Endothelial cell of umbilical vein (primary cell): ENCODE measurements at regions not wholly inside any gene's neighbourhood (a gene's known extent, or its start where the extent isn't known, plus 50 kb on each side); places are given as distances from the start of the nearest gene placed in this dataset.

ENCODE experiments used
- BruUV-seq: library from RNA; stranded (reverse); fragments of 400-500 nt; replicated peaks from 2 replicates; lab custom pipeline; 2021; lab: Mats Ljungman, UMichigan
- CTCF ChIA-PET: fragments of 300-600, 350-600 bp; sonication (Branson Sonifier 250); formaldehyde crosslinking; loops from one replicate; lab custom pipeline; 2021; ENCODE audit warnings: antibody characterized with exemption, inconsistent platforms; lab: Charles Lee
- POLR2A ChIA-PET: fragments of 300-600, 350-600 bp; sonication (Branson Sonifier 250); formaldehyde crosslinking; loops from one replicate; lab custom pipeline; 2021; ENCODE audit warnings: antibody characterized with exemption, inconsistent platforms; lab: Charles Lee
- DNase-seq: peaks from one replicate; pipeline ENCODE4 v3.0.0-alpha.2; 2011; ENCODE audit warnings: low read depth, low spot score
- FAIRE-seq: peaks from 2 replicates; lab custom pipeline; 2011; peaks lifted over from hg19 to GRCh38; lab: Jason Lieb, UNC
- H2AFZ ChIP-seq: 2 replicates; pipeline ENCODE4 v1.6.0; 2012; ENCODE audit warnings: low read depth, low read length, control low read depth, inconsistent platforms
- H3K27ac ChIP-seq: 2 replicates; pipeline ENCODE4 v1.5.1; 2011; ENCODE audit warnings: low read depth, mild to moderate bottlenecking, control low read depth, low read length, moderate library complexity; ENCODE audit not compliant: insufficient read depth
- H3K27me3 ChIP-seq, 2 experiments: 2 replicates each; pipeline versions ENCODE4 v1.6.0 to v1.6.1; 2011; ENCODE audit warnings: low read length in 2 of 2, mixed read lengths in 1 of 2; ENCODE audit not compliant: control insufficient read depth in 2 of 2, insufficient read depth in 2 of 2
- H3K36me3 ChIP-seq, 2 experiments: 2 replicates in 1 of 2; 3 replicates in 1 of 2; pipeline ENCODE4 v1.5.1; 2011; ENCODE audit warnings: low read length in 2 of 2, mild to moderate bottlenecking in 1 of 2, moderate library complexity in 1 of 2; ENCODE audit not compliant: control insufficient read depth in 2 of 2, insufficient read depth in 2 of 2; ENCODE audit errors: extremely low read depth in 1 of 2
- H3K4me1 ChIP-seq: 3 replicates; pipeline ENCODE4 v1.5.1; 2011; ENCODE audit warnings: mild to moderate bottlenecking, low read length; ENCODE audit not compliant: control insufficient read depth, insufficient read depth; ENCODE audit errors: extremely low read depth
- H3K4me2 ChIP-seq: 2 replicates; pipeline ENCODE4 v1.6.1; 2011; ENCODE audit warnings: low read length, control low read depth, mixed read lengths; ENCODE audit not compliant: insufficient read depth
- H3K4me3 ChIP-seq, 3 experiments: fragments of 200-600 bp in 1 of 3; sonication (generic), shearing (Covaris generic) in 1 of 3; replicated peaks in 1 of 3; 2 replicates each; pipeline ENCODE4 v1.5.1; 2011 to 2016; ENCODE audit warnings: control low read depth in 3 of 3, low read length in 3 of 3, mild to moderate bottlenecking in 2 of 3, inconsistent platforms in 1 of 3, low read depth in 1 of 3, moderate library complexity in 1 of 3; ENCODE audit not compliant: insufficient read depth in 1 of 3
- H3K79me2 ChIP-seq: 2 replicates; pipeline ENCODE4 v1.6.0; 2012; ENCODE audit warnings: low read length, inconsistent platforms; ENCODE audit not compliant: control insufficient read depth, insufficient read depth
- H3K9ac ChIP-seq: replicated peaks from 2 replicates; pipeline ENCODE3; 2011; ENCODE audit warnings: low read length, control low read depth; ENCODE audit not compliant: insufficient read depth; ENCODE audit errors: extremely low read depth
- H3K9me1 ChIP-seq: replicated peaks from 3 replicates; pipeline ENCODE4 v1.6.0; 2011; ENCODE audit warnings: mild to moderate bottlenecking, low read length; ENCODE audit not compliant: control insufficient read depth, insufficient read depth; ENCODE audit errors: extremely low read depth
- H3K9me3 ChIP-seq: replicated peaks from 2 replicates; pipeline ENCODE4 v1.5.1; 2012; ENCODE audit warnings: low read length, inconsistent platforms; ENCODE audit not compliant: control insufficient read depth, insufficient read depth
- H4K20me1 ChIP-seq: replicated peaks from 2 replicates; pipeline ENCODE3; 2011; ENCODE audit warnings: mild to moderate bottlenecking, low read length; ENCODE audit not compliant: control insufficient read depth, insufficient read depth; ENCODE audit errors: extremely low read depth
- EZH2 ChIP-seq: IDR thresholded peaks from 2 replicates; pipeline ENCODE4 v1.6.1; 2012; ENCODE audit warnings: borderline replicate concordance, low read depth, mild to moderate bottlenecking, moderate library complexity, low read length, inconsistent platforms; ENCODE audit not compliant: severe bottlenecking
- GATA2 ChIP-seq: IDR thresholded peaks from 2 replicates; pipeline ENCODE4 v1.7.0; 2011; ENCODE audit warnings: low read depth, mild to moderate bottlenecking, moderate library complexity, mixed read lengths, low read length; ENCODE audit not compliant: insufficient read length, insufficient read depth
- MYC ChIP-seq: IDR thresholded peaks from one replicate; pipeline ENCODE4 v1.6.1; 2011; ENCODE audit warnings: mild to moderate bottlenecking, low read depth, low read length
- POLR2A ChIP-seq: IDR thresholded peaks from 2 replicates; pipeline ENCODE4 v1.6.1; 2012; ENCODE audit warnings: low read depth, mild to moderate bottlenecking, control low read depth, low read length
- POLR2AphosphoS5 ChIP-seq: IDR thresholded peaks from 2 replicates; pipeline ENCODE4 v1.6.1; 2012; ENCODE audit warnings: low read depth, mild to moderate bottlenecking, control low read depth, low read length, moderate library complexity; ENCODE audit not compliant: insufficient read depth
- dilution Hi-C: fragments of 300-500 bp; cut with MboI; formaldehyde crosslinking; loops from one replicate; pipeline ENCODE4 v1.15.0; 2019; ENCODE audit warnings: low sequenced_read_pairs; ENCODE audit not compliant: extremely low pct_ligation_motif_present
- intact Hi-C: fragments of 100-400 bp; cut with micrococcal nuclease; formaldehyde crosslinking; loops from one replicate; pipeline ENCODE4 v1.10.0; 2022
- TF ChIP-seq, protein P1 (sequence below): IDR thresholded peaks from 2 replicates; pipeline ENCODE4 v1.6.1; 2011; ENCODE audit not compliant: insufficient read depth, insufficient read length
- TF ChIP-seq, protein P2 (sequence below), 2 donors: IDR thresholded peaks; 1 replicate in 1 of 2; 2 replicates in 1 of 2; pipeline ENCODE4 v1.5.1; 2011; ENCODE audit warnings: low read length in 2 of 2, mild to moderate bottlenecking in 2 of 2, moderate library complexity in 2 of 2, control low read depth in 1 of 2, inconsistent platforms in 1 of 2, low read depth in 1 of 2; ENCODE audit not compliant: insufficient read depth in 1 of 2; ENCODE audit errors: extremely low read depth in 1 of 2

GRCh38 chr14:28157887-28158791 lies 608.4 kb upstream of the FOXG1 start:
- BruUV-seq: no TSS peak
- ChIA-PET POLR2A (no interaction called here), CTCF (no interaction called here)
- no peak overlapping the region for H3K4me2 ChIP-seq
- intact Hi-C loops: no loop called here
- no peak overlapping the region for H2AFZ ChIP-seq
- DNase-seq (no peak), FAIRE-seq (no peak)
- no peaks in the 10 kb centered on the region for H3K9me1 ChIP-seq
- no peak for TF ChIP-seq GATA2
- TF ChIP-seq MYC: no peak
- TF ChIP-seq, protein P1, sequence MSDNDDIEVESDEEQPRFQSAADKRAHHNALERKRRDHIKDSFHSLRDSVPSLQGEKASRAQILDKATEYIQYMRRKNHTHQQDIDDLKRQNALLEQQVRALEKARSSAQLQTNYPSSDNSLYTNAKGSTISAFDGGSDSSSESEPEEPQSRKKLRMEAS: no peak
- TF ChIP-seq POLR2A: no peak
- no peak for TF ChIP-seq POLR2AphosphoS5
- TF ChIP-seq EZH2: no peak
- H3K9me3 ChIP-seq: no peaks in the 10 kb centered on the region
- H4K20me1 ChIP-seq: no peaks in the 10 kb centered on the region
- H3K36me3 ChIP-seq: no peaks in the 10 kb centered on the region
- H3K79me2 ChIP-seq: no peaks in the 10 kb centered on the region
- no peak overlapping the region for H3K4me3 ChIP-seq
- dilution Hi-C loops: no loop called here
- H3K27ac ChIP-seq: no peak overlapping the region
- H3K9ac ChIP-seq: no peak overlapping the region
- H3K27me3 ChIP-seq: no peaks in the 10 kb centered on the region
- H3K4me1 ChIP-seq: no peaks in the 10 kb centered on the region

DNA sequence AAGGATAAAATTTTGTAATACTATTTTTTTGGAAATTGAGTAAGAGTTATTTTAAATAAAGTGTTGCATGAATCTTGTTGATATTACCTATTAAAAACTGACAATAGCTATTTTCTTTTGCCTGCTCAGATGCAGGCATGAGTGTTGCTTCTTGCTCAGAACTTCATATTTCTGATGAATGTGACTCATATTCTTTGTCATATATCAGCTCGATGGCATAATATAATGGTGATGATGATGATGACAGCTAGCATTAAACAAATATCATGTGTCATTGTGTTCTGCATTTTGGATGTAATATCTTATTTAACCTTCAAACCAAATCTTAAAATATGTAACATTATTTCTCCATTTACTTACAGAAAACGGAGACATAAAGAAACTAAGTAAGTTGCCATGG lies 605.5 kb upstream of the FOXG1 start:
- CTCF ChIA-PET: no interaction called here
- TF ChIP-seq POLR2A (no peak), GATA2 (no peak)
- TF ChIP-seq, protein P2, sequence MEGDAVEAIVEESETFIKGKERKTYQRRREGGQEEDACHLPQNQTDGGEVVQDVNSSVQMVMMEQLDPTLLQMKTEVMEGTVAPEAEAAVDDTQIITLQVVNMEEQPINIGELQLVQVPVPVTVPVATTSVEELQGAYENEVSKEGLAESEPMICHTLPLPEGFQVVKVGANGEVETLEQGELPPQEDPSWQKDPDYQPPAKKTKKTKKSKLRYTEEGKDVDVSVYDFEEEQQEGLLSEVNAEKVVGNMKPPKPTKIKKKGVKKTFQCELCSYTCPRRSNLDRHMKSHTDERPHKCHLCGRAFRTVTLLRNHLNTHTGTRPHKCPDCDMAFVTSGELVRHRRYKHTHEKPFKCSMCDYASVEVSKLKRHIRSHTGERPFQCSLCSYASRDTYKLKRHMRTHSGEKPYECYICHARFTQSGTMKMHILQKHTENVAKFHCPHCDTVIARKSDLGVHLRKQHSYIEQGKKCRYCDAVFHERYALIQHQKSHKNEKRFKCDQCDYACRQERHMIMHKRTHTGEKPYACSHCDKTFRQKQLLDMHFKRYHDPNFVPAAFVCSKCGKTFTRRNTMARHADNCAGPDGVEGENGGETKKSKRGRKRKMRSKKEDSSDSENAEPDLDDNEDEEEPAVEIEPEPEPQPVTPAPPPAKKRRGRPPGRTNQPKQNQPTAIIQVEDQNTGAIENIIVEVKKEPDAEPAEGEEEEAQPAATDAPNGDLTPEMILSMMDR (IDR thresholded peaks at IDR 0.05; ENCODE audit: extremely low read depth in 1 of 2, insufficient read depth in 1 of 2, low read depth in 1 of 2, low read length in 2 of 2): no peak
- TF ChIP-seq, protein P1: no peak

More for the DNA sequence above, 605.5 kb upstream of the FOXG1 start:
- POLR2A ChIA-PET: no interaction called here
- DNase-seq (no peak), FAIRE-seq (no peak)
- H3K4me2 ChIP-seq: no peak overlapping the region
- no TSS peak for BruUV-seq
- intact Hi-C loops (no loop called here), dilution Hi-C loops (no loop called here)
- no peaks in the 10 kb centered on the region for H3K4me1 ChIP-seq
- H3K9me3 ChIP-seq: no peaks in the 10 kb centered on the region
- no peak overlapping the region for H2AFZ ChIP-seq
- H3K4me3 ChIP-seq: no peak overlapping the region
- H3K79me2 ChIP-seq: no peaks in the 10 kb centered on the region
- no peak overlapping the region for H3K9ac ChIP-seq
- no peaks in the 10 kb centered on the region for H3K27me3 ChIP-seq
- no peaks in the 10 kb centered on the region for H3K9me1 ChIP-seq
- H4K20me1 ChIP-seq: no peaks in the 10 kb centered on the region
- no peak overlapping the region for H3K27ac ChIP-seq
- H3K36me3 ChIP-seq: no peaks in the 10 kb centered on the region
